CD4-positive, alpha-beta T cell treated with Interleukin-10 for 1 hour (primary cell): ENCODE measurements at regions not wholly inside any gene's neighbourhood (a gene's known extent, or its start where the extent isn't known, plus 50 kb on each side); places are given as distances from the start of the nearest gene placed in this dataset.
"Not testable (repeated sequence)": the region's sequence is repeated elsewhere in the genome, so short reads cannot be mapped to it uniquely, and the experiment has no call there.

ENCODE experiments used
- DNase-seq: peaks from one replicate; pipeline ENCODE4 v3.0.0-alpha.2; 2020

- no peak for DNase-seq
Measured at GRCh38 chr16:73427164-73427563, 379.2 kb upstream of the ZFHX3 start.

GRCh38 chr16:73426433-73427160 lies 378.7 kb upstream of the ZFHX3 start:
- DNase-seq, result no peak

DNA sequence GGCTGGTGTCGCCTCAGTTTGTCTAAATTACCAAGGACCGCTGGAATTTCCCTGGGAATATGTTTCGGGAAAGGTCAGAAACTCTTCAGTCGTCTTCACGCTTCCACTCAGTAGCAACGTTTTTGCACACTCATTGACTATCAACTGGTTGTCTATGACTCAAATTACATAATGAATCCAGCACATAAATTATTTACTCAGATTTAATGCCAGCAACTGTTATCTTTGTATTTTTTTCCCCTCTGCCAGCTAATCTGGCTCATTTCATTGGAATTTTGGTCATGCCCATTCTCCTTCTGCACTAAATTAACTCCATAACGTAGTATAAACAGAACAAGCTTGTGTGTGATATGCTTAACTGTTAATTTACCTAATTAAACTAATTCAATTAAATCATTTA lies 372.7 kb upstream of the ZFHX3 start:
- DNase-seq, result no peak

- DNase-seq, result no peak
Measured at GRCh38 chr16:73420244-73420643, 372.3 kb upstream of the ZFHX3 start.

DNA sequence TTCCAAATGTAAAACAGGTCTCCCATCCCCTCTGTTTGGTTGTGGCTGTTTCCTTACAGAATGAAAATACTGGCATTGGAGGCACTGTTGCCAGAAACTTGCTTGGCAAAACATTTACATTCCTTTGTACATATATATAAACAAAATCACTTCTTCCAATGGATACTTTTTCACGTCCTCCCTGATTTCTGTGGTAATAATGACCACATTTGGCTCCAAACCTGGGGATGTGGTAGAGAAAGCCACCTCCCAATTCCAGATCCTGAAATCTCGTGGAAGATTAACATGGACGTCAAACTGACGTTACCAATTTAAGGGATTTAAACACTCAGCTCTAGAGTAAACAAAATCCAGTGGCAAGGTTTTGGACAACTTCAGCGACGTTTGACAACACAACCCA lies 370.8 kb upstream of the ZFHX3 start:
- DNase-seq, result no peak

- no peak for DNase-seq
Measured at GRCh38 chr16:73418051-73418450, 370.1 kb upstream of the ZFHX3 start.

DNA sequence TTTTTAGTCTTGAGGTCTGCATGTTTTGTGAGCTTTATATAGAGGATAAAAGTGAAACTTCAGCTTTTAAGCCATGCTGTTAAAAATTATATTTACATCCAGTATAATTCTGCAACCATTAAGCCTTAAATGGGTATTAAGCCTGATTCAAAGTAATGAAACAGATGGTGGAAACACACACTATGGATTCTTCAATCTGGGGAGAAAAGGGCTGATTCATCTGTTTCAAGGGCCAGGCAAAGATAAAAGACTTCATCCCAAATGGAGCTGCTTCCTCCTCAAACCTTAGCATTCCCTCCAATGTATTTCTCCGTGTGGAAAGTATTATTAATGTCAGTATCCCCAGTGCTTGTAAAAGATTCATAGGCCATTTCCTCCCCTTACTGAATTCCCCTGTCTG lies 367.4 kb upstream of the ZFHX3 start:
- DNase-seq, result no peak

DNA sequence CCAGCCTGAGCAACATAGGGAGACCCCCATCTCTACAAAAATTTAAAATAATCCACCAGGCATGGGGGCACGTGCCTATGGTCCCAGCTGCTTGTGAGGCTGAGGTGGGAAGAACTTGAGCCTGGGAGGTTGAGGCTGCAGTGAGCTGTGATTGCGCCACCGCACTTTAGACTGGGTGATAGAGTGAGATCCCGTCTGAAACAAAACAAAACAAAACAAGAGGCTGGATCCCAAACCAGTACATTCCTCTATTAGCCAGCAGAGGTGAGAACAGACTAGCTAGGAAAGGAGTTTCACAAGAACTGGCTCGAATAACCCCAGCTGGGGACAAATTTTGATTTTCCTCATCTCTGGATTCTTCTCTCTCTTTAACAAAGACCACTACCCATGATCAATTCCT lies 366.7 kb upstream of the ZFHX3 start:
- DNase-seq, result no peak

DNA sequence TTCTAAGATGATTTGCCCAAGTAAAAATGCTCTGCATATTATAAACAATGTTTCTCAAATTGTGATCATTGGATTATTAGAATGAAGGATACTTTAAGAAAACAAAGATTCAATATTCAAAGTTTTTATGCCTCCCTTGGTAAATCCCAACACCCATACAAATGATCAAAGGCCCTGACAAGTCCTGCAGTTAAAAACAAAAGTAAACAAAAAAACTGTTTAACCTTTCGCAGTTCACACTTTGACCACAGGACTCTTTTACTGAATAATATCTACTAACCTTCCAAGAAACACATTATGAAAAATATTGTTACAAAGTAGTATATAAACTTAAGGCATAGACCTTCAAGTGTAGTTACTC lies 365.9 kb upstream of the ZFHX3 start:
- DNase-seq, result no peak

GRCh38 chr16:73413091-73413829 lies 365.3 kb upstream of the ZFHX3 start:
- no peak for DNase-seq

GRCh38 chr16:73412416-73412815 lies 364.5 kb upstream of the ZFHX3 start:
- DNase-seq, result no peak

GRCh38 chr16:73408716-73409115 lies 360.8 kb upstream of the ZFHX3 start:
- DNase-seq, result no peak

DNA sequence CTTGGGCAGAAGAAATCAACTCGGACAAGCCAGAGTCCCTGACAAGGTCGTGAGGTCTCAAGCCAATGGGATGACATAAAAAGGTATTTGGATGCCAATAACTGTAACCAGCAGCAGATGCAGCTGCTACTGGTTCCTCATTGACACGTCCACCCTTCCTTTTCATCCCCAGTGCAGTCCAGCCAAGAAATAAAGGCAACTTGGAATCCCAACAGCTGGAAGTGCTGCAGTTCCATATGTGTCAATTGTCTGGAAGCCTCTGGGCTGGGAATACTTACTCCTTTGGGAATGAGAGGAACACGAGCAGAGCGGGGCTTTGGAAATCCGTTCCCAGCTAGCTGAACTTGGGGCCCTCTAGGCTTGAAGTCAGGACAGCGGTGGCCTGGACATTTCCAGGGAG lies 360.4 kb upstream of the ZFHX3 start:
- no peak for DNase-seq

- no peak for DNase-seq
Measured at GRCh38 chr16:73405851-73406250, 357.9 kb upstream of the ZFHX3 start.

DNA sequence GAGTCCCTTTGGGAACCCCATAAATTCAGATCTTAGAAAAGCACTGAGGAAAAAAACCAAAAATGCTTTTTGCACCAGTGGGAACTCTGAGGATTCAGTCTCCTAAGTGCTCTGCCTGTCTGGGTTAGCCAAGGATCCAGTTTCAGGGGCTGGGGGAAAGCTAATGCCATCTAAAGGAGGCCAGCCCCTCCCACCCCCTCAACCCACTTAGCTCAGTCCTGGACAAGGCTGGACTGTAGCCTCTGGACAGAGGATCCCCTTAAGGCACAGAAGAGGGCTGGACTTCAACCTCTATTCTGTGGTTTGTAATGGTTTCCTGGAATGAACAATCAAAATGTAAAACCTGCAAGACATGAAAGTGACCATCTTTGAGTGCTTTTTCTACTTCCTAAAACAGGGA lies 356.1 kb upstream of the ZFHX3 start:
- DNase-seq, result no peak

GRCh38 chr16:73403291-73403690 lies 355.4 kb upstream of the ZFHX3 start:
- no peak for DNase-seq

DNA sequence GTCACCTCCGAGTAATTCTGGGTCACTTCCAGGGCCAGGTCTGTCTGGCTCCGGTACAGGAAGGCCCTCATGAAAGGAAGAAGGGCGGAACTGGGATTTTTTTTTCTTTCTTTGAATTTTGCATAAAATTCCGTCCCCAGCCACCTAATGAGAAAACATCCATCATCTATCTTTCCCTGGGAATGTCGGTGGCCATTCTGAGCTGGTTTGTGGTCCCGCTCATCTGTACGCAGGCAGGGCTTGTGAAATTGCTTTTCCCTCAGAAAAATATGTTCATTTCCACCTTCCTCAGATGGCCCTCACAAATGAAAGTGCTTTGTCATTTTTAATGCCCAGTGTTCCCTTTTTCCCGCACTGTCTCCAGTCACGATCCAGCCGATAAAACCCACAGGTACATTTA lies 353.0 kb upstream of the ZFHX3 start:
- DNase-seq, result no peak

GRCh38 chr16:73399997-73400396 lies 352.1 kb upstream of the ZFHX3 start:
- DNase-seq, result no peak

DNA sequence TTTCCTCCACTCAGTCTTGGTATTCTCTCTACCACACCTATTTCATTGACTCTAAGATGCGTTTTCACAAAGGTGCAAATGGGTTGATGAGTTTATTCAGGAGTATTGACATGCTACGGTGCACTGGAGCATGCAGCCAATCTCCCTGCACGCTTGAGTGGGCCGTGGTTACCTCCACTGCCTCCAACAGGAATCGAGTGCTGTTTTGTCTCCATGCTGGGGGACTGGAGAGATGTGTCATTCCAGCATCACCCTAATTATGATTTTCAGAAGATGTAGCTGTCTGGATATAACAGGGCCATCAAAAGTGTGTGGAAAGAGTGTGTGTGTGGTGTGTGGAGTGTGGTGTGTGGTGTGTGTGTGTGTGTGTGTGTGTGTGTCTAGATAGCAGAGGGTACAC lies 351.6 kb upstream of the ZFHX3 start:
- DNase-seq, result no peak

GRCh38 chr16:73398604-73399003 lies 350.7 kb upstream of the ZFHX3 start:
- not testable (repeated sequence) for DNase-seq

GRCh38 chr16:73396556-73396955 lies 348.6 kb upstream of the ZFHX3 start:
- DNase-seq, result no peak

GRCh38 chr16:73390936-73391335 lies 343.0 kb upstream of the ZFHX3 start:
- no peak for DNase-seq

DNA sequence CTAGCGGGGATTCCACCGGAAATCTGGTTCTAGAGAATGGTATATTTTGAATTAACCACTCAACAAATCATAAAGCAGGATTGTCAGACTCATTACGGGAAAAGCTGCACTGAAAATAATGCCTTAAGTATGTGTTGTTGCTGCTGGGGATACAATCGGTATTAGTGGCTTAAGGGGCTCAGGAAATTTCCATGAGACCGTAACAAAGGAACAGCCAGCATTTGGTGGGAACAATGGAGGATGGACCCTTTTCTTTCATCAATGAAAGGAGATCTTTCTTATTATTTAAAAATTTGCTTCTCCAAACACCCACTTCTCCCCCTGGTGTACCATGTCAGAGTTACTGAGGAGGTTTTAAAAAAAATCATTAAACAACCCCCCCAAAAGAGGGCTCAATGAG lies 342.6 kb upstream of the ZFHX3 start:
- DNase-seq, result no peak

DNA sequence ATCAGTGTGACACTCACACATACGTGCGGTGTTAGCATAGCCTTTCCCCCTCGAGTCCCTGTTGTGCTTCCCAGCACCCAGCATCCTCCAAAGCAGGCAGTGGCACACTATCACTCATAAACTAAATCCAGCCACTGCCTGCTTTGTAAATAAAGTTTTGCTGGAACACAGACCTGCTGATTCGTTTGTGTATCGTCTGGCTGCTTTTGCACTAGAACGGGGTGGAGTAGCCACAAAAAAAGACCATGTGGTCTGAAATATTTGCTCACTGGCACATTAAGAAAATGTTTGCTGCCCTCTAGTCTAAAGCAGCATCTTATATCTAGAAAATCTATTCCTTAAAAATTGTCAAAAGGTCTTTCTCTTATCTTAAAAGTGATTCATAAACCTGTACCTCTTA lies 341.2 kb upstream of the ZFHX3 start:
- DNase-seq, result no peak

- no peak for DNase-seq
Measured at GRCh38 chr16:73387979-73388378, 340.1 kb upstream of the ZFHX3 start.
